HEK293 (cell line): ENCODE measurements at regions not wholly inside any gene's neighbourhood (a gene's known extent, or its start where the extent isn't known, plus 50 kb on each side); places are given as distances from the start of the nearest gene placed in this dataset.

Experiments used
- CTCF ChIA-PET: fragments of 350-600 bp; formaldehyde crosslinking; extraction: SDS; loops from one replicate; lab custom pipeline; 2021; ENCODE audit warnings: antibody characterized with exemption; lab: Yijun Ruan, JAX
- POLR2A ChIA-PET: fragments of 300-600 bp; formaldehyde crosslinking; extraction: SDS; loops from one replicate; lab custom pipeline; 2020; ENCODE audit warnings: antibody characterized with exemption, inconsistent platforms; lab: Yijun Ruan, JAX
- H3K27ac ChIP-seq: fragments of 200-500 bp; sonication (Bioruptor generic); 2 replicates; pipeline ENCODE4 v1.5.1; 2014; ENCODE audit warnings: low read depth, low read length, control low read depth, inconsistent platforms; ENCODE audit errors: extremely low read depth
- H3K36me3 ChIP-seq, 2 experiments: fragments of 200-500 bp in 1 of 2; sonication (Bioruptor generic) in 1 of 2; 1 replicate in 1 of 2; 2 replicates in 1 of 2; pipeline ENCODE4 v1.5.1; 2014 to 2017; ENCODE audit warnings: inconsistent platforms in 2 of 2, low read length in 2 of 2; ENCODE audit not compliant: control insufficient read depth in 2 of 2, insufficient read depth in 1 of 2
- H3K4me1 ChIP-seq: fragments of 200-500 bp; sonication (Bioruptor generic); 2 replicates; pipeline ENCODE4 v1.5.1; 2014; ENCODE audit warnings: mild to moderate bottlenecking, low read length, inconsistent platforms; ENCODE audit not compliant: control insufficient read depth, insufficient read depth
- H3K4me3 ChIP-seq: 2 replicates; pipeline ENCODE4 v1.5.1; 2011; ENCODE audit warnings: low read depth, mild to moderate bottlenecking, control low read depth, low read length, moderate library complexity
- H3K9me3 ChIP-seq: fragments of 200-500 bp; sonication (Bioruptor generic); 2 replicates; pipeline ENCODE4 v1.5.1; 2014; ENCODE audit warnings: low read depth, low read length, inconsistent platforms; ENCODE audit not compliant: control insufficient read depth, insufficient read depth
- GLI4 ChIP-seq: fragments of 450-650 bp; formaldehyde crosslinking; IDR thresholded peaks from 2 replicates; pipeline ENCODE4 v1.5.1; 2016; ENCODE audit warnings: missing biosample characterization, missing genetic modification characterization
- KLF1 ChIP-seq: fragments of 450-650 bp; formaldehyde crosslinking; IDR thresholded peaks from 2 replicates; pipeline ENCODE4 v1.5.1; 2016; ENCODE audit warnings: missing biosample characterization, missing genetic modification characterization
- OVOL3 ChIP-seq: fragments of 450-650 bp; formaldehyde crosslinking; IDR thresholded peaks from 2 replicates; pipeline ENCODE4 v1.5.1; 2016; ENCODE audit warnings: missing biosample characterization, missing genetic modification characterization
- PRDM1 ChIP-seq: fragments of 450-650 bp; formaldehyde crosslinking; IDR thresholded peaks from 2 replicates; pipeline ENCODE4; 2016; ENCODE audit warnings: missing biosample characterization, missing genetic modification characterization
- SALL2 ChIP-seq: fragments of 450-650 bp; formaldehyde crosslinking; IDR thresholded peaks from 2 replicates; pipeline ENCODE4 v1.5.0; 2017; ENCODE audit warnings: missing biosample characterization, mild to moderate bottlenecking, missing genetic modification characterization, borderline replicate concordance
- SETDB1 ChIP-seq: IDR thresholded peaks from one replicate; pipeline ENCODE4 v1.6.1; 2017; ENCODE audit warnings: mild to moderate bottlenecking, low read length, moderate library complexity, mixed read lengths; ENCODE audit not compliant: insufficient read length
- WT1 ChIP-seq: fragments of 450-650 bp; formaldehyde crosslinking; IDR thresholded peaks from 2 replicates; pipeline ENCODE4 v1.5.1; 2016; ENCODE audit warnings: missing biosample characterization, missing genetic modification characterization
- ZBTB21 ChIP-seq: fragments of 450-650 bp; formaldehyde crosslinking; IDR thresholded peaks from 2 replicates; pipeline ENCODE4 v1.5.1; 2017; ENCODE audit warnings: missing biosample characterization, missing genetic modification characterization
- ZBTB8A ChIP-seq: fragments of 450-650 bp; formaldehyde crosslinking; IDR thresholded peaks from 2 replicates; pipeline ENCODE4 v1.5.1; 2016; ENCODE audit warnings: missing biosample characterization, missing genetic modification characterization
- ZFP3 ChIP-seq: fragments of 450-650 bp; formaldehyde crosslinking; IDR thresholded peaks from 2 replicates; pipeline ENCODE4 v1.5.1; 2016; ENCODE audit warnings: low read depth, missing biosample characterization, missing genetic modification characterization
- ZFP69B ChIP-seq: fragments of 450-650 bp; formaldehyde crosslinking; IDR thresholded peaks from 2 replicates; pipeline ENCODE4 v1.5.1; 2016; ENCODE audit warnings: missing biosample characterization, missing genetic modification characterization
- ZNF146 ChIP-seq: fragments of 450-650 bp; formaldehyde crosslinking; IDR thresholded peaks from 2 replicates; pipeline ENCODE4 v1.5.1; 2016; ENCODE audit warnings: missing biosample characterization, missing genetic modification characterization
- ZNF2 ChIP-seq: fragments of 450-650 bp; formaldehyde crosslinking; IDR thresholded peaks from 2 replicates; pipeline ENCODE4 v1.5.1; 2016; ENCODE audit warnings: missing biosample characterization, missing genetic modification characterization
- ZNF214 ChIP-seq: fragments of 450-650 bp; formaldehyde crosslinking; IDR thresholded peaks from 2 replicates; pipeline ENCODE4 v1.5.1; 2017; ENCODE audit warnings: missing biosample characterization, mild to moderate bottlenecking, missing genetic modification characterization, borderline replicate concordance
- ZNF23 ChIP-seq: fragments of 450-650 bp; formaldehyde crosslinking; IDR thresholded peaks from 2 replicates; pipeline ENCODE4 v1.5.1; 2016; ENCODE audit warnings: missing biosample characterization, missing genetic modification characterization, borderline replicate concordance
- ZNF292 ChIP-seq: fragments of 450-650 bp; formaldehyde crosslinking; IDR thresholded peaks from 2 replicates; pipeline ENCODE4 v1.5.1; 2016; ENCODE audit warnings: low read depth, missing biosample characterization, missing genetic modification characterization, borderline replicate concordance
- ZNF350 ChIP-seq: fragments of 450-650 bp; formaldehyde crosslinking; IDR thresholded peaks from 2 replicates; pipeline ENCODE4 v1.5.0; 2017; ENCODE audit warnings: missing biosample characterization, mild to moderate bottlenecking, missing genetic modification characterization
- ZNF394 ChIP-seq: fragments of 450-650 bp; formaldehyde crosslinking; IDR thresholded peaks from 2 replicates; pipeline ENCODE4 v1.5.1; 2016; ENCODE audit warnings: missing biosample characterization, missing genetic modification characterization, mild to moderate bottlenecking, moderate library complexity, borderline replicate concordance
- ZNF426 ChIP-seq: fragments of 450-650 bp; formaldehyde crosslinking; IDR thresholded peaks from 2 replicates; pipeline ENCODE4 v1.5.1; 2017; ENCODE audit warnings: missing biosample characterization, missing genetic modification characterization, mild to moderate bottlenecking, inconsistent platforms, moderate library complexity
- ZNF510 ChIP-seq: fragments of 450-650 bp; formaldehyde crosslinking; IDR thresholded peaks from 2 replicates; pipeline ENCODE4 v1.5.1; 2018; ENCODE audit warnings: mild to moderate bottlenecking, missing genetic modification characterization, missing biosample characterization; ENCODE audit not compliant: insufficient replicate concordance
- ZNF521 ChIP-seq: fragments of 450-650 bp; formaldehyde crosslinking; IDR thresholded peaks from 2 replicates; pipeline ENCODE4 v1.5.1; 2017; ENCODE audit warnings: missing biosample characterization, mild to moderate bottlenecking, missing genetic modification characterization
- ZNF558 ChIP-seq: fragments of 450-650 bp; formaldehyde crosslinking; IDR thresholded peaks from 2 replicates; pipeline ENCODE4 v1.5.1; 2016; ENCODE audit warnings: missing biosample characterization, missing genetic modification characterization
- ZNF610 ChIP-seq: fragments of 450-650 bp; formaldehyde crosslinking; IDR thresholded peaks from 2 replicates; pipeline ENCODE4 v1.5.1; 2016; ENCODE audit warnings: missing biosample characterization, missing genetic modification characterization, borderline replicate concordance
- ZNF777 ChIP-seq: fragments of 450-650 bp; formaldehyde crosslinking; IDR thresholded peaks from 2 replicates; pipeline ENCODE4 v1.5.1; 2017; ENCODE audit warnings: missing biosample characterization, missing genetic modification characterization, borderline replicate concordance
- TF ChIP-seq, protein P1 (sequence below): fragments of 450-650 bp; formaldehyde crosslinking; IDR thresholded peaks from 2 replicates; pipeline ENCODE4 v1.5.1; 2016; ENCODE audit warnings: missing biosample characterization, missing genetic modification characterization
- TF ChIP-seq, protein P2 (sequence below): fragments of 450-650 bp; formaldehyde crosslinking; IDR thresholded peaks from 2 replicates; pipeline ENCODE4 v1.5.1; 2016; ENCODE audit warnings: missing biosample characterization, missing genetic modification characterization
- TF ChIP-seq, protein P3 (sequence below): fragments of 450-650 bp; formaldehyde crosslinking; IDR thresholded peaks from 2 replicates; pipeline ENCODE4 v1.5.1; 2017; ENCODE audit warnings: missing biosample characterization, missing genetic modification characterization
- TF ChIP-seq, protein P4 (sequence below): fragments of 450-650 bp; formaldehyde crosslinking; IDR thresholded peaks from 2 replicates; pipeline ENCODE4 v1.5.1; 2016; ENCODE audit warnings: missing biosample characterization, missing genetic modification characterization

DNA sequence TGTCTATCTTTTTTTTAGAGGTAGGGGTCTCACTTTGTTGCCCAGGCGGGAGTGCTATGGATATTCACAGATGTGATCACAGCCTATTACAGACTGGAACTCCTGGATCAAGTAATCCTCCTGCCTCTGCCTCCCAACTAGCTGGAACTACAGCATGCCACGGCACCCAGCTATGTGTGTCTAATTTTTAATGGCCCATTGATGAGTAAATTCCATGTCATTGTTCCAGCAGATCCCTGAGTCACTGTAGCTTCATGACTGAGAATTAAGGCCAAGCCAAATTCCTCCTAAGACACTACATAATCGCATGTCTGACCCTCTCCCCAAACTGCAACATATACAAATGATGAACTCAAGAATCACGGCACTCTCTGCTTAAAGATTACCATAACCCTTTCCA, 84.2 kb upstream of the RGS2 start:
- H3K4me1 ChIP-seq: no peaks in the 10 kb centered on the region
- ChIA-PET CTCF (interaction anchor here (0.5 kb wide), 1 partner anchor 42 kb away, joined by 3 read pairs; no protein-coding TSS in a partner anchor), POLR2A (no interaction called here)
- TF ChIP-seq ZFP69B (tag by site-specific recombination) (no peak), SALL2 (no peak), ZBTB21 (tag by site-specific recombination) (no peak), ZNF146 (tag by site-specific recombination) (no peak), ZFP3 (tag by site-specific recombination) (no peak), ZNF292 (tag by site-specific recombination) (no peak), PRDM1 (no peak), ZBTB8A (no peak), KLF1 (tag by site-specific recombination) (no peak), ZNF426 (no peak), ZNF510 (tag by site-specific recombination) (no peak), ZNF23 (tag by site-specific recombination) (no peak), ZNF521 (tag by site-specific recombination) (no peak), ZNF2 (no peak), SETDB1 (no peak)
- TF ChIP-seq, protein P1, sequence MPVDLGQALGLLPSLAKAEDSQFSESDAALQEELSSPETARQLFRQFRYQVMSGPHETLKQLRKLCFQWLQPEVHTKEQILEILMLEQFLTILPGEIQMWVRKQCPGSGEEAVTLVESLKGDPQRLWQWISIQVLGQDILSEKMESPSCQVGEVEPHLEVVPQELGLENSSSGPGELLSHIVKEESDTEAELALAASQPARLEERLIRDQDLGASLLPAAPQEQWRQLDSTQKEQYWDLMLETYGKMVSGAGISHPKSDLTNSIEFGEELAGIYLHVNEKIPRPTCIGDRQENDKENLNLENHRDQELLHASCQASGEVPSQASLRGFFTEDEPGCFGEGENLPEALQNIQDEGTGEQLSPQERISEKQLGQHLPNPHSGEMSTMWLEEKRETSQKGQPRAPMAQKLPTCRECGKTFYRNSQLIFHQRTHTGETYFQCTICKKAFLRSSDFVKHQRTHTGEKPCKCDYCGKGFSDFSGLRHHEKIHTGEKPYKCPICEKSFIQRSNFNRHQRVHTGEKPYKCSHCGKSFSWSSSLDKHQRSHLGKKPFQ (tag by site-specific recombination): no peak
- TF ChIP-seq, protein P2, sequence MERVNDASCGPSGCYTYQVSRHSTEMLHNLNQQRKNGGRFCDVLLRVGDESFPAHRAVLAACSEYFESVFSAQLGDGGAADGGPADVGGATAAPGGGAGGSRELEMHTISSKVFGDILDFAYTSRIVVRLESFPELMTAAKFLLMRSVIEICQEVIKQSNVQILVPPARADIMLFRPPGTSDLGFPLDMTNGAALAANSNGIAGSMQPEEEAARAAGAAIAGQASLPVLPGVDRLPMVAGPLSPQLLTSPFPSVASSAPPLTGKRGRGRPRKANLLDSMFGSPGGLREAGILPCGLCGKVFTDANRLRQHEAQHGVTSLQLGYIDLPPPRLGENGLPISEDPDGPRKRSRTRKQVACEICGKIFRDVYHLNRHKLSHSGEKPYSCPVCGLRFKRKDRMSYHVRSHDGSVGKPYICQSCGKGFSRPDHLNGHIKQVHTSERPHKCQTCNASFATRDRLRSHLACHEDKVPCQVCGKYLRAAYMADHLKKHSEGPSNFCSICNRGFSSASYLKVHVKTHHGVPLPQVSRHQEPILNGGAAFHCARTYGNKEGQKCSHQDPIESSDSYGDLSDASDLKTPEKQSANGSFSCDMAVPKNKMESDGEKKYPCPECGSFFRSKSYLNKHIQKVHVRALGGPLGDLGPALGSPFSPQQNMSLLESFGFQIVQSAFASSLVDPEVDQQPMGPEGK (tag by site-specific recombination): no peak
- no peaks in the 10 kb centered on the region for H3K36me3 ChIP-seq
- H3K27ac ChIP-seq: no peak overlapping the region
- H3K9me3 ChIP-seq: no peaks in the 10 kb centered on the region
- no peak overlapping the region for H3K4me3 ChIP-seq

DNA sequence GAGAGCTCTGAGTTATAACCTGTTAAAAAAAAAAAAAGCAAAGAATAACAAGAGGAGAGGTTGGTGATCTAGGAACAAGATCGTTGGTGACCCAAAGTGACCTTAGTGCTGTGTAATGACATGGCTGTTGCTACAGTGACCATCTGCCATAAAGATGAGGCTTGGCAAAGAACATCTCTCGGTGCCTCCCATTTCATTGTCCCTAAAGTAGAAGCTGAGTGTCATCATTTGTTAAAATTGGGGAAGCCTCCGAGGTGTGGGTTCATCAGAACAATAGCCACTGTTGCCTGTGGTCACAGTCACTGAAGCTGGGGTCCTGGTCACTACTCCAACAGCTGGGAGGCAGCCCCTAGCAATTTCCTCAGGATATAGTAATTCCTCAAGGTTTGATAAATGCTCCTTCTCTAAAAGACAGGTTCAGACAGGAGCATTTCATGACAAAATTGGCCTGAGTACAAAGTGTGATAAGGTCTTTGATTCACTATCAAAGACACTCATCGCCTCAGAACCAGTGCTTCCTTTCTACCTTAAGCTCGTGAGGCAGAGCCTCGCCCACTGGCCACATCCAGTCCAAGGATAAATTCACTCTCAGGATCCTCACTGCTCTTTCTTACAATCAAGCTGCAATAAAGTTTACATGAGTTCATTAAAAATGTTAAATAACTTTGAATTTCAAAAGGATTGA, 81.9 kb upstream of the RGS2 start:
- Histone ChIP-seq H3K36me3 (no peaks in the 10 kb centered on the region), H3K4me3 (no peak overlapping the region), H3K9me3 (no peaks in the 10 kb centered on the region), H3K27ac (no peak overlapping the region), H3K4me1 (no peaks in the 10 kb centered on the region)
- CTCF ChIA-PET: interaction anchor here (0.6 to 0.7 kb wide), 2 partner anchors 15 to 1542 kb away, joined by 3 to 5 read pairs; no protein-coding TSS in a partner anchor
- POLR2A ChIA-PET: no interaction called here
- TF ChIP-seq WT1 (no peak), ZNF214 (tag by site-specific recombination) (no peak), ZNF521 (tag by site-specific recombination) (no peak), ZNF350 (no peak), ZNF558 (no peak), ZNF610 (tag by site-specific recombination) (no peak), OVOL3 (no peak), ZNF394 (tag by site-specific recombination) (no peak), ZNF777 (tag by site-specific recombination) (no peak), GLI4 (no peak)
- TF ChIP-seq, protein P3, sequence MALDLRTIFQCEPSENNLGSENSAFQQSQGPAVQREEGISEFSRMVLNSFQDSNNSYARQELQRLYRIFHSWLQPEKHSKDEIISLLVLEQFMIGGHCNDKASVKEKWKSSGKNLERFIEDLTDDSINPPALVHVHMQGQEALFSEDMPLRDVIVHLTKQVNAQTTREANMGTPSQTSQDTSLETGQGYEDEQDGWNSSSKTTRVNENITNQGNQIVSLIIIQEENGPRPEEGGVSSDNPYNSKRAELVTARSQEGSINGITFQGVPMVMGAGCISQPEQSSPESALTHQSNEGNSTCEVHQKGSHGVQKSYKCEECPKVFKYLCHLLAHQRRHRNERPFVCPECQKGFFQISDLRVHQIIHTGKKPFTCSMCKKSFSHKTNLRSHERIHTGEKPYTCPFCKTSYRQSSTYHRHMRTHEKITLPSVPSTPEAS (tag by site-specific recombination): no peak
- TF ChIP-seq, protein P4, sequence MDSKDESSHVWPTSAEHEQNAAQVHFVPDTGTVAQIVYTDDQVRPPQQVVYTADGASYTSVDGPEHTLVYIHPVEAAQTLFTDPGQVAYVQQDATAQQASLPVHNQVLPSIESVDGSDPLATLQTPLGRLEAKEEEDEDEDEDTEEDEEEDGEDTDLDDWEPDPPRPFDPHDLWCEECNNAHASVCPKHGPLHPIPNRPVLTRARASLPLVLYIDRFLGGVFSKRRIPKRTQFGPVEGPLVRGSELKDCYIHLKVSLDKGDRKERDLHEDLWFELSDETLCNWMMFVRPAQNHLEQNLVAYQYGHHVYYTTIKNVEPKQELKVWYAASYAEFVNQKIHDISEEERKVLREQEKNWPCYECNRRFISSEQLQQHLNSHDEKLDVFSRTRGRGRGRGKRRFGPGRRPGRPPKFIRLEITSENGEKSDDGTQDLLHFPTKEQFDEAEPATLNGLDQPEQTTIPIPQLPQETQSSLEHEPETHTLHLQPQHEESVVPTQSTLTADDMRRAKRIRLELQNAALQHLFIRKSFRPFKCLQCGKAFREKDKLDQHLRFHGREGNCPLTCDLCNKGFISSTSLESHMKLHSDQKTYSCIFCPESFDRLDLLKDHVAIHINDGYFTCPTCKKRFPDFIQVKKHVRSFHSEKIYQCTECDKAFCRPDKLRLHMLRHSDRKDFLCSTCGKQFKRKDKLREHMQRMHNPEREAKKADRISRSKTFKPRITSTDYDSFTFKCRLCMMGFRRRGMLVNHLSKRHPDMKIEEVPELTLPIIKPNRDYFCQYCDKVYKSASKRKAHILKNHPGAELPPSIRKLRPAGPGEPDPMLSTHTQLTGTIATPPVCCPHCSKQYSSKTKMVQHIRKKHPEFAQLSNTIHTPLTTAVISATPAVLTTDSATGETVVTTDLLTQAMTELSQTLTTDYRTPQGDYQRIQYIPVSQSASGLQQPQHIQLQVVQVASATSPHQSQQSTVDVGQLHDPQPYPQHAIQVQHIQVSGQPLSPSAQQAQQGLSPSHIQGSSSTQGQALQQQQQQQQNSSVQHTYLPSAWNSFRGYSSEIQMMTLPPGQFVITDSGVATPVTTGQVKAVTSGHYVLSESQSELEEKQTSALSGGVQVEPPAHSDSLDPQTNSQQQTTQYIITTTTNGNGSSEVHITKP (tag by site-specific recombination): no peak
